Brain microvascular endothelial cell (primary cell): ENCODE measurements at regions not wholly inside any gene's neighbourhood (a gene's known extent, or its start where the extent isn't known, plus 50 kb on each side); places are given as distances from the start of the nearest gene placed in this dataset.

Experiments used
- DNase-seq: peaks from one replicate; pipeline ENCODE4 v3.0.0-alpha.2; 2020
- H3K27ac ChIP-seq: fragments of 250-450 bp; sonication (Bioruptor Pico); 2 replicates; pipeline ENCODE4 v1.5.1; 2020; ENCODE audit warnings: mild to moderate bottlenecking, moderate library complexity
- H3K27me3 ChIP-seq: fragments of 250-450 bp; sonication (Bioruptor Pico); replicated peaks from 2 replicates; pipeline ENCODE4 v1.5.1; 2020; ENCODE audit warnings: mild to moderate bottlenecking
- H3K36me3 ChIP-seq: fragments of 250-450 bp; sonication (Bioruptor Pico); replicated peaks from 2 replicates; pipeline ENCODE4 v1.5.1; 2020; ENCODE audit warnings: mild to moderate bottlenecking
- H3K4me3 ChIP-seq: 2 replicates; pipeline ENCODE4 v1.5.1; 2011; ENCODE audit warnings: low read depth, mild to moderate bottlenecking, control low read depth, low read length, moderate library complexity
- in situ Hi-C: cut with HindIII; loops from 2 replicates; pipeline ENCODE4 v1.10.0; 2017; ENCODE audit warnings: low sequenced_read_pairs, low pct_ligation_motif_present
- TF ChIP-seq, protein P1 (sequence below): IDR thresholded peaks from 2 replicates; pipeline ENCODE4 v1.5.1; 2011; ENCODE audit warnings: low read depth, mild to moderate bottlenecking, moderate library complexity, low read length, control low read depth, inconsistent platforms; ENCODE audit errors: missing control alignments

DNA sequence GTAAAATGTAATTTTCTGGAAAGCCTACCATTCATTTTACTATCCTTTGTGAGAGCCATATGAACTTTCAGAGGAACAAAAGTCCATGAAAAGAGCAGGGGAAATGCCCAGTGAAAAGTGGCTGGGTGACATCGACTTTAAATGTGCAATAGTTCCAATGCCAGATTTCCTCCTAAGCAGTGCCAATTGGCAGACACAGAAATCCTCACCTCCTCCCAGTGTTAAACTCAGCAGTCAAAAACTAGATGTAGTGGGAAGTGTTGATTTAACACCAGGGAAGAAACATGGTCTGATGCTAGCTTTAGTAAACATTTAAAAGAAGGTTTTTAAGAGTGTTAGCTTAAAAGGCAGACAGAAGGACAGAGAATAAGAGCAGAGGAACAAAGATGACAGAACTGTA is 2055.2 kb downstream of the MAT2B start:
- no peak for DNase-seq
- no peaks in the 10 kb centered on the region for H3K36me3 ChIP-seq
- no peak overlapping the region for H3K4me3 ChIP-seq
- in situ Hi-C loops = no loop called here
- TF ChIP-seq, protein P1, sequence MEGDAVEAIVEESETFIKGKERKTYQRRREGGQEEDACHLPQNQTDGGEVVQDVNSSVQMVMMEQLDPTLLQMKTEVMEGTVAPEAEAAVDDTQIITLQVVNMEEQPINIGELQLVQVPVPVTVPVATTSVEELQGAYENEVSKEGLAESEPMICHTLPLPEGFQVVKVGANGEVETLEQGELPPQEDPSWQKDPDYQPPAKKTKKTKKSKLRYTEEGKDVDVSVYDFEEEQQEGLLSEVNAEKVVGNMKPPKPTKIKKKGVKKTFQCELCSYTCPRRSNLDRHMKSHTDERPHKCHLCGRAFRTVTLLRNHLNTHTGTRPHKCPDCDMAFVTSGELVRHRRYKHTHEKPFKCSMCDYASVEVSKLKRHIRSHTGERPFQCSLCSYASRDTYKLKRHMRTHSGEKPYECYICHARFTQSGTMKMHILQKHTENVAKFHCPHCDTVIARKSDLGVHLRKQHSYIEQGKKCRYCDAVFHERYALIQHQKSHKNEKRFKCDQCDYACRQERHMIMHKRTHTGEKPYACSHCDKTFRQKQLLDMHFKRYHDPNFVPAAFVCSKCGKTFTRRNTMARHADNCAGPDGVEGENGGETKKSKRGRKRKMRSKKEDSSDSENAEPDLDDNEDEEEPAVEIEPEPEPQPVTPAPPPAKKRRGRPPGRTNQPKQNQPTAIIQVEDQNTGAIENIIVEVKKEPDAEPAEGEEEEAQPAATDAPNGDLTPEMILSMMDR = no peak
- no peak overlapping the region for H3K27ac ChIP-seq
- no peaks in the 10 kb centered on the region for H3K27me3 ChIP-seq

DNA sequence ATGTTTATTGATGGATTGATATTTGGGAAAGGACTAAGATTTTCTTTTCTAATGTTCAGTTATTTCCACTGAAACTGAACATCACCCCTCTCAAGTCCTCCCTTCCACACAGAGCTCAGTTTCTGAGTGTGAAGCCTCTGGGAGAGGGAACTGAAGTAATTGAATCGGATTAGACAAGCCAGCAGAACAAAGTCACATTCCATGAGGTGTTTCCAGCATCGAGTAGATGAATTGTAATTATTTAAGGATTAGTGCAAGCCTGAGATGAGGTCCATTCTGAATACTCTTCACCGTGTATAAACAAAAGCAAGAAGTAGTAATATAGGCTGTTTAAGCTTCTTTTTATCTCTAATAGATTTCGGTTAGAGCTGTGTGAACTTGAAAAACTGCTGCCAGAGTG is 2060.5 kb downstream of the MAT2B start:
- DNase-seq = no peak
- H3K27me3 ChIP-seq = no peaks in the 10 kb centered on the region
- no peak overlapping the region for H3K4me3 ChIP-seq
- in situ Hi-C loops = no loop called here
- no peak overlapping the region for H3K27ac ChIP-seq
- TF ChIP-seq, protein P1 = no peak
- no peaks in the 10 kb centered on the region for H3K36me3 ChIP-seq

DNA sequence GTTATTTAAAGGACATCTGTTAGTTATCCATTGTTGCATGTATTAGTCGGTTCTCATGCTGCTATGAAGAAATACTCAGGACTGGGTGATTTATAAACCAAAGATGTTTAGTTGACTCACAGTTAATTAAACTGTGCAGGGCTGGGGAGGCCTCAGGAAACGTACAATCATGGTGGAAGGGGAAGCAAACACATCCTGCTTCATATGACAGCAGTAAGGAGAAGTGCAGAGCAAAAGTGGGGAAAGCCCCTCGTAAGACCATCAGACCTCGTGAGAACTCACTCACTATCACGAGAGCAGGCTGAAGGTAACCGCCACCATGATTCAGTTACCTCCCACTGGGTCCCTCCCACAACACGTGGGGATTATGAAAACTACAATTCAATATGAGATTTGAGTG is 2064.1 kb downstream of the MAT2B start:
- no peak for DNase-seq
- Histone ChIP-seq H3K36me3 (no peaks in the 10 kb centered on the region), H3K4me3 (no peak overlapping the region), H3K27ac (no peak overlapping the region), H3K27me3 (no peaks in the 10 kb centered on the region)
- in situ Hi-C loops = no loop called here
- TF ChIP-seq, protein P1 = no peak

DNA sequence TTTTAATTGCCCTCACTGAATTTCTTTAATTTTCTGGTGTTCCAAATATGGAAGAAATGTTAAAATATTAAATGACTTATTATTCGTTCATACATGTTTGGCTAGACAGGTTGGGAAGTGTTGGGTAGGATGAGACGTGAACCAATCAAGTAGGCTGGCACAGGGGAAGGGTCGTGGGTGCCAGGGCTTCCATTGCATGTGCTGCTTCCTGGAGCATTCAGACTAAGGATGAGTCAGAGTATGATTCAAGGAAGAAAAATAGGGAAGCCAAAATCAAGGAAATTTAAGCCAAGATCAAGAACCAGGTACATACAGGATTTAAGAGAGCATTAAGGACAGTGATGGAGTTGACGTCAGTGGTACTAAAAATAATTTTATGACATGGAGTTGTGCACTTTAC is 2068.0 kb downstream of the MAT2B start:
- Histone ChIP-seq H3K4me3 (no peak overlapping the region), H3K27me3 (no peaks in the 10 kb centered on the region), H3K36me3 (no peaks in the 10 kb centered on the region), H3K27ac (no peak overlapping the region)
- in situ Hi-C loops = no loop called here
- no peak for DNase-seq
- TF ChIP-seq, protein P1 = no peak

DNA sequence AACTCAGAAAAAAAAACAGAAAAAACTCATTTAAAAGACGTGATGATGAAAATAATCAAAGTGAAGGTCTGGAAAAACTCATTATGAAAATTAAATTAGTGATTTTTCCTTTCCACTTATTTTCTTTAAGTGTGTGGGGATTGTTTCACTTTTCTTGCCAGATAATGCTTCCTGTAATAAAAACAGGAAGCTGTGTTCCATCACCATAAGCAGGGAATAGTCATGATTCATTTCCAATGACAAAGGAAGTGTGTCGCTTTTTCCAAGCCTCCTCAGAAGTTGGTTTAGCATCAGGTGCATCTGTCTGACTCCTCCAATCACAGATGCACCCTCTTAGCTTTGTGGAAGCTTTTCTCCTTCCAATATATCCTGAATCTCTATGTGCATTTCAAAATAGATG is 2068.7 kb downstream of the MAT2B start:
- no peak overlapping the region for H3K4me3 ChIP-seq
- no peaks in the 10 kb centered on the region for H3K27me3 ChIP-seq
- TF ChIP-seq, protein P1 = no peak
- in situ Hi-C loops = no loop called here
- no peak for DNase-seq
- H3K27ac ChIP-seq = no peak overlapping the region
- no peaks in the 10 kb centered on the region for H3K36me3 ChIP-seq

DNA sequence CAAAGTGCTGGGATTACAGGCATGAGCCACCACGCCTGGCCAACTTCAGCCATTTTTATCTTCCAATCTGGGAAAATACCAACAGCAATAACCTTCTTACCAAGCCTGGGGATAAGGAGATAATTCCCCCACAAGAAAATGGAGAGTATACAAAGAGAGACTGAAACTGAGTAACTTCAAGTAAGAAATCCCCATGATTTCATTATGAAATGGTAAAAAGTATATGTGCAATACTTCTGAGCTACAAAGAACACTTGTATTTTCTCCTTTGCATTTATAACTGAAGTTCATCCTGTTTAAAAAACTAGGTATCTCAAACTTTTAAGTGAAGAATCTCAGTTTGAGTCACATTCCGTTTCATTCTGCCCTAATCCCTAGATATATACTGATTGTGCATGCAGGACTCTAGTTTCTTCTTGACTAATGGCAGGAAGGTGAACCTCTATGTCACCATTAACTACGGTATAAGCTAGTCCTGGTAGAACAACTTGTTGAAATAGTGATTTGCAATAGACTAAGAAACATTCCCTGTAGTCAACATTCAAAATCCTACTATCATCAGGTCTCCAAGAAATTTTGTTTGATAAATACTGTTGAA is 2071.4 kb downstream of the MAT2B start:
- Histone ChIP-seq H3K27ac (no peak overlapping the region), H3K27me3 (no peaks in the 10 kb centered on the region), H3K4me3 (no peak overlapping the region), H3K36me3 (no peaks in the 10 kb centered on the region)
- DNase-seq = no peak
- TF ChIP-seq, protein P1 = no peak
- in situ Hi-C loops = no loop called here
